Thyroid gland (tissue), 4 donors: ENCODE measurements at regions not wholly inside any gene's neighbourhood (a gene's known extent, or its start where the extent isn't known, plus 50 kb on each side); places are given as distances from the start of the nearest gene placed in this dataset.

ENCODE experiments used
- CTCF ChIP-seq, 6 experiments: fragments of 200-600 bp in 3 of 6; fragments of 450-650 bp in 3 of 6; sonication (generic) in 3 of 6; IDR thresholded peaks; one replicate each; pipeline ENCODE4 v1.5.1; 2016 to 2019; ENCODE audit warnings: antibody characterized with exemption in 6 of 6, mild to moderate bottlenecking in 2 of 6, inconsistent platforms in 1 of 6, moderate library complexity in 1 of 6
- POLR2A ChIP-seq, 2 donors: fragments of 450-650 bp; IDR thresholded peaks; one replicate each; pipeline ENCODE4 v1.6.1; 2017; ENCODE audit warnings: antibody characterized with exemption in 2 of 2, mild to moderate bottlenecking in 2 of 2, moderate library complexity in 1 of 2

GRCh38 chr14:48331421-48331820, 656.0 kb upstream of the MDGA2 start:
- TF ChIP-seq CTCF (IDR thresholded peaks at IDR 0.05) (no peak), POLR2A (IDR thresholded peaks at IDR 0.05) (no peak)
